GM19467 (cell line): ENCODE measurements at regions not wholly inside any gene's neighbourhood (a gene's known extent, or its start where the extent isn't known, plus 50 kb on each side); places are given as distances from the start of the nearest gene placed in this dataset.

ENCODE experiments used
- ATAC-seq: cut with Tn5 transposase; IDR thresholded peaks from one replicate; pipeline ENCODE4 v1.9.1; 2021; ENCODE audit warnings: mild to moderate bottlenecking, moderate library complexity; ENCODE audit not compliant: unreplicated experiment

- no peak for ATAC-seq
Observed at GRCh38 chr12:85568395-85569103, 267.7 kb downstream of the RASSF9 start.

- no peak for ATAC-seq
Observed at GRCh38 chr12:85569261-85569660, 266.9 kb downstream of the RASSF9 start.

- no peak for ATAC-seq
Observed at GRCh38 chr12:85572956-85573355, 263.3 kb downstream of the RASSF9 start.

- ATAC-seq, result no peak
Observed at GRCh38 chr12:85573635-85574214, 262.5 kb downstream of the RASSF9 start.

- no peak for ATAC-seq
Observed at GRCh38 chr12:85574291-85574690, 261.9 kb downstream of the RASSF9 start.

- ATAC-seq, result peak; percentile 98
Observed at GRCh38 chr12:85575120-85576096, 260.8 kb downstream of the RASSF9 start.

- ATAC-seq, result no peak
Observed at GRCh38 chr12:85580562-85581168, 255.5 kb downstream of the RASSF9 start.

- ATAC-seq, result no peak
Observed at GRCh38 chr12:85587158-85587557, 249.1 kb downstream of the RASSF9 start.

GRCh38 chr12:85588221-85588620 is 248.0 kb downstream of the RASSF9 start:
- ATAC-seq, result no peak

- ATAC-seq, result no peak
Observed at GRCh38 chr12:85600841-85601240, 235.4 kb downstream of the RASSF9 start.

- no peak for ATAC-seq
Observed at GRCh38 chr12:85603556-85603955, 232.7 kb downstream of the RASSF9 start.

- ATAC-seq, result no peak
Observed at GRCh38 chr12:85606455-85606854, 229.8 kb downstream of the RASSF9 start.

GRCh38 chr12:85609778-85610177 is 226.4 kb downstream of the RASSF9 start:
- no peak for ATAC-seq

GRCh38 chr12:85610194-85610593 is 226.0 kb downstream of the RASSF9 start:
- ATAC-seq, result no peak

GRCh38 chr12:85616201-85616600 is 220.0 kb downstream of the RASSF9 start:
- no peak for ATAC-seq

- ATAC-seq, result no peak
Observed at GRCh38 chr12:85617307-85618091, 218.7 kb downstream of the RASSF9 start.

- no peak for ATAC-seq
Observed at GRCh38 chr12:85621041-85621440, 215.2 kb downstream of the RASSF9 start.

GRCh38 chr12:85623763-85624162 is 212.4 kb downstream of the RASSF9 start:
- no peak for ATAC-seq

GRCh38 chr12:85625467-85625866 is 210.7 kb downstream of the RASSF9 start:
- no peak for ATAC-seq

GRCh38 chr12:85626001-85626783 is 210.0 kb downstream of the RASSF9 start:
- no peak for ATAC-seq
